CD4-positive, CD25-positive, alpha-beta regulatory T cell (primary cell): ENCODE measurements at regions not wholly inside any gene's neighbourhood (a gene's known extent, or its start where the extent isn't known, plus 50 kb on each side); places are given as distances from the start of the nearest gene placed in this dataset.

ENCODE experiments used
- ATAC-seq, 2 donors: fragments of 150-1000 bp; cut with Tn5 transposase; one replicate each; pipeline ENCODE4 v1.10.0; 2021; ENCODE audit warnings: low read depth in 2 of 2, moderate number of reproducible peaks in 2 of 2, moderate library complexity in 1 of 2
- DNase-seq, 3 donors: peaks; one replicate each; pipeline versions ENCODE4 v3.0.0 to v3.0.0-alpha.2; 2012 to 2022; ENCODE audit warnings: mixed read lengths in 1 of 3
- H3K27ac ChIP-seq: one replicate; pipeline ENCODE4 v1.7.0; 2013; ENCODE audit warnings: mild to moderate bottlenecking, low read length; ENCODE audit not compliant: insufficient read depth, poor library complexity, severe bottlenecking
- H3K27me3 ChIP-seq: one replicate; pipeline ENCODE4 v1.7.0; 2013; ENCODE audit warnings: low read length; ENCODE audit not compliant: control insufficient read depth, insufficient read depth
- H3K36me3 ChIP-seq: one replicate; pipeline ENCODE4 v1.7.0; 2013; ENCODE audit warnings: mild to moderate bottlenecking, low read length, moderate library complexity; ENCODE audit not compliant: control insufficient read depth, insufficient read depth
- H3K4me1 ChIP-seq: 2 replicates; pipeline ENCODE4 v1.7.0; 2013; ENCODE audit warnings: mild to moderate bottlenecking, low read length; ENCODE audit not compliant: insufficient read depth, control insufficient read depth, poor library complexity, severe bottlenecking
- H3K4me3 ChIP-seq: one replicate; pipeline ENCODE4 v1.7.0; 2013; ENCODE audit warnings: low read depth, mild to moderate bottlenecking, low read length, moderate library complexity
- H3K9me3 ChIP-seq, 2 experiments: 1 replicate in 1 of 2; 2 replicates in 1 of 2; pipeline ENCODE4 v1.7.0; 2013; ENCODE audit warnings: low read length in 2 of 2, mild to moderate bottlenecking in 1 of 2, moderate library complexity in 1 of 2; ENCODE audit not compliant: control insufficient read depth in 2 of 2
- H3K27ac Mint-ChIP-seq, 3 donors: one replicate each; pipeline ENCODE4 v1.8.0; 2020 to 2022; ENCODE audit warnings: mild to moderate bottlenecking in 3 of 3, mixed read lengths in 3 of 3, moderate library complexity in 2 of 3
- H3K27me3 Mint-ChIP-seq: one replicate; pipeline ENCODE4 v1.8.0; 2022; ENCODE audit warnings: mild to moderate bottlenecking, mixed read lengths
- H3K36me3 Mint-ChIP-seq: one replicate; pipeline ENCODE4 v1.8.0; 2020; ENCODE audit warnings: mixed read lengths
- H3K4me1 Mint-ChIP-seq, 4 donors: one replicate each; pipeline ENCODE4 v1.8.0; 2020 to 2022; ENCODE audit warnings: mixed read lengths in 4 of 4, mild to moderate bottlenecking in 1 of 4
- H3K4me3 Mint-ChIP-seq, 4 donors: one replicate each; pipeline ENCODE4 v1.8.0; 2020 to 2022; ENCODE audit warnings: mild to moderate bottlenecking in 4 of 4, mixed read lengths in 4 of 4, moderate library complexity in 3 of 4
- H3K9me3 Mint-ChIP-seq, 7 donors: one replicate each; pipeline ENCODE4 v1.8.0; 2020 to 2022; ENCODE audit warnings: mixed read lengths in 7 of 7, mild to moderate bottlenecking in 3 of 7, moderate library complexity in 2 of 7

- Histone ChIP-seq H3K27ac (no peak overlapping the region), H3K36me3 (no peaks in the 10 kb centered on the region), H3K27me3 (peaks cover 2% of the 10 kb centered on the region), H3K4me1 (no peaks in the 10 kb centered on the region), H3K4me3 (no peak overlapping the region), H3K9me3 (no peaks in the 10 kb centered on the region)
- Mint-ChIP-seq H3K36me3 (no peaks in the 10 kb centered on the region), H3K4me1 (no peaks in the 10 kb centered on the region), H3K9me3 (peaks cover 0 to 2% (median 0%) of the 10 kb centered on the region in 7 donors), H3K27ac (no peak overlapping the region), H3K4me3 (no peak overlapping the region), H3K27me3 (peaks cover 19% of the 10 kb centered on the region)
- DNase-seq (no peak), ATAC-seq (no peak)
These were observed 81.1 kb upstream of the ADPGK start for GRCh38 chr15:72864681-72865080.

GRCh38 chr15:72861354-72861910 is 77.9 kb upstream of the ADPGK start:
- Mint-ChIP-seq H3K4me3 (no peak overlapping the region), H3K4me1 (no peaks in the 10 kb centered on the region), H3K27me3 (peaks cover 28% of the 10 kb centered on the region), H3K9me3 (peaks cover 0 to 2% (median 0%) of the 10 kb centered on the region in 7 donors), H3K27ac (no peak overlapping the region), H3K36me3 (no peaks in the 10 kb centered on the region)
- Histone ChIP-seq H3K4me1 (no peaks in the 10 kb centered on the region), H3K36me3 (no peaks in the 10 kb centered on the region), H3K27ac (no peak overlapping the region), H3K27me3 (no peaks in the 10 kb centered on the region), H3K4me3 (no peak overlapping the region), H3K9me3 (no peaks in the 10 kb centered on the region)
- DNase-seq (no peak), ATAC-seq (no peak)

- H3K36me3 ChIP-seq = no peaks in the 10 kb centered on the region
These were observed 76.2 kb upstream of the ADPGK start for GRCh38 chr15:72859757-72860145.

GRCh38 chr15:72859017-72859756 is 75.6 kb upstream of the ADPGK start:
- Histone ChIP-seq H3K4me3 (no peak overlapping the region), H3K9me3 (no peaks in the 10 kb centered on the region), H3K27ac (no peak overlapping the region), H3K36me3 (no peaks in the 10 kb centered on the region), H3K4me1 (no peaks in the 10 kb centered on the region), H3K27me3 (no peaks in the 10 kb centered on the region)
- Mint-ChIP-seq H3K4me3 (no peak overlapping the region), H3K4me1 (no peaks in the 10 kb centered on the region), H3K36me3 (no peaks in the 10 kb centered on the region), H3K9me3 (peaks cover 0 to 2% (median 0%) of the 10 kb centered on the region in 7 donors), H3K27me3 (peaks cover 28% of the 10 kb centered on the region), H3K27ac (no peak overlapping the region)
- DNase-seq (no peak), ATAC-seq (no peak)

More at GRCh38 chr15:72859757-72860145, 76.2 kb upstream of the ADPGK start:
- Histone ChIP-seq H3K4me3 (no peak overlapping the region), H3K9me3 (no peaks in the 10 kb centered on the region), H3K27me3 (no peaks in the 10 kb centered on the region), H3K4me1 (no peaks in the 10 kb centered on the region), H3K27ac (no peak overlapping the region)
- peaks cover 23% of the 10 kb centered on the region for H3K27me3 Mint-ChIP-seq
- ATAC-seq (no peak), DNase-seq (no peak)
- no peaks in the 10 kb centered on the region for H3K36me3 Mint-ChIP-seq
- H3K4me3 Mint-ChIP-seq = no peak overlapping the region
- no peaks in the 10 kb centered on the region for H3K4me1 Mint-ChIP-seq
- peaks cover 0 to 2% (median 0%) of the 10 kb centered on the region in 7 donors for H3K9me3 Mint-ChIP-seq
- H3K27ac Mint-ChIP-seq = no peak overlapping the region

- H3K36me3 ChIP-seq = no peaks in the 10 kb centered on the region
- DNase-seq (no peak), ATAC-seq (no peak)
- H3K9me3 ChIP-seq = no peaks in the 10 kb centered on the region
- H3K4me1 ChIP-seq = no peaks in the 10 kb centered on the region
- no peaks in the 10 kb centered on the region for H3K4me1 Mint-ChIP-seq
- H3K36me3 Mint-ChIP-seq = no peaks in the 10 kb centered on the region
- peaks cover 35% of the 10 kb centered on the region for H3K27me3 Mint-ChIP-seq
- no peak overlapping the region for H3K27ac ChIP-seq
- no peak overlapping the region for H3K4me3 Mint-ChIP-seq
- H3K9me3 Mint-ChIP-seq = peaks cover 0 to 2% (median 0%) of the 10 kb centered on the region in 7 donors
- H3K27me3 ChIP-seq = no peaks in the 10 kb centered on the region
- H3K27ac Mint-ChIP-seq = no peak overlapping the region
- H3K4me3 ChIP-seq = no peak overlapping the region
These were observed 74.6 kb upstream of the ADPGK start for GRCh38 chr15:72858205-72858604.

GRCh38 chr15:72857331-72858063 is 73.9 kb upstream of the ADPGK start:
- ATAC-seq (no peak), DNase-seq (no peak)
- Histone ChIP-seq H3K36me3 (no peaks in the 10 kb centered on the region), H3K27me3 (no peaks in the 10 kb centered on the region), H3K4me3 (no peak overlapping the region), H3K4me1 (no peaks in the 10 kb centered on the region), H3K9me3 (no peaks in the 10 kb centered on the region), H3K27ac (no peak overlapping the region)
- H3K27me3 Mint-ChIP-seq = peaks cover 33% of the 10 kb centered on the region
- H3K4me1 Mint-ChIP-seq = no peaks in the 10 kb centered on the region
- H3K9me3 Mint-ChIP-seq = peaks cover 0 to 2% (median 0%) of the 10 kb centered on the region in 7 donors
- no peaks in the 10 kb centered on the region for H3K36me3 Mint-ChIP-seq
- no peak overlapping the region for H3K27ac Mint-ChIP-seq
- no peak overlapping the region for H3K4me3 Mint-ChIP-seq

- Histone ChIP-seq H3K9me3 (no peaks in the 10 kb centered on the region), H3K27me3 (no peaks in the 10 kb centered on the region), H3K4me3 (no peak overlapping the region), H3K27ac (no peak overlapping the region), H3K4me1 (no peaks in the 10 kb centered on the region), H3K36me3 (no peaks in the 10 kb centered on the region)
- H3K4me3 Mint-ChIP-seq = no peak overlapping the region
- no peak for ATAC-seq
- peaks cover 27% of the 10 kb centered on the region for H3K27me3 Mint-ChIP-seq
- H3K9me3 Mint-ChIP-seq = peaks cover 0 to 2% (median 0%) of the 10 kb centered on the region in 7 donors
- no peaks in the 10 kb centered on the region for H3K36me3 Mint-ChIP-seq
- no peaks in the 10 kb centered on the region for H3K4me1 Mint-ChIP-seq
- H3K27ac Mint-ChIP-seq = no peak overlapping the region
- no peak for DNase-seq
These were observed 73.0 kb upstream of the ADPGK start for GRCh38 chr15:72856549-72857040.
